ENCODE measurements at regions not wholly inside any gene's neighbourhood (a gene's known extent, or its start where the extent isn't known, plus 50 kb on each side); places are given as distances from the start of the nearest gene placed in this dataset.

DNA sequence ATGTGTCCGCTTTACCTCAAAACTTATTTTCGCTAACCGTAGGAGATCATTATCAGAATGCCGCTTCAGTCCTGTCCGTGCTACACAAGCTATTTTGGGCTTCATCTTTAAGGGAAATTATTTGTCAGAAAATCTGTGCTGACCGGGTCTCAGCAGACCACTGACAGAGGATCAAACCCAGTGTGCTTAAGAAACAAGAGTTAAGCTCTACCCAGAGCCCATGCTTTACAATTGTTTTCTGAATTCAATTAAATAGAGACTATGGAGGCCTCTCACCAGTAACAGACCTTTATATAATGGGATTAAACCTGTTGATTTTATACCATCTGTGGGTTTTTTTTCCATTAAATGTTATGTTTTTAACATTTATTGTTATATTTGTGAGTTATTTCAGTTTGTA, 1956.7 kb upstream of the PIK3C3 start:
- Histone ChIP-seq H2BK15ac (ENCODE audit: low read length) (no peak overlapping the region), H3K27ac (replicated peaks; ENCODE audit: low read length) (no peak overlapping the region), H3K4me3 (ENCODE audit: low read length in 2 of 2) (no peak overlapping the region), H2BK5ac (ENCODE audit: low read length) (no peak overlapping the region), H3K9ac (ENCODE audit: low read depth, low read length, poor library complexity) (no peak overlapping the region), H2AK5ac (ENCODE audit: low read depth, low read length) (no peak overlapping the region), H3K14ac (ENCODE audit: low read length) (no peak overlapping the region), H3K23ac (ENCODE audit: low read depth, low read length, poor library complexity) (no peak overlapping the region), H3K9me3 (replicated peaks in 1 of 2; ENCODE audit: control insufficient read depth in 2 of 2, insufficient read depth in 1 of 2, low read depth in 1 of 2, low read length in 2 of 2) (no peaks in the 10 kb centered on the region), H3K36me3 (replicated peaks in 1 of 2; ENCODE audit: control insufficient read depth in 2 of 2, insufficient read depth in 2 of 2, low read length in 2 of 2) (no peaks in the 10 kb centered on the region), H4K8ac (ENCODE audit: low read depth, low read length) (no peak overlapping the region), H3K79me1 (ENCODE audit: low read depth, low read length) (no peaks in the 10 kb centered on the region), H2AFZ (ENCODE audit: low read length) (peak overlapping the region; percentile 50), H3K18ac (ENCODE audit: low read length) (no peak overlapping the region), H2BK12ac (ENCODE audit: low read length) (no peak overlapping the region), H3K4me1 (ENCODE audit: control insufficient read depth in 2 of 2, insufficient read depth in 1 of 2, low read depth in 1 of 2, low read length in 2 of 2) (no peaks in the 10 kb centered on the region), H3K4ac (ENCODE audit: low read length) (no peak overlapping the region), H3K27me3 (ENCODE audit: control insufficient read depth in 3 of 3, insufficient read depth in 3 of 3, low read depth in 1 of 3, low read length in 3 of 3) (no peaks in the 10 kb centered on the region), H3K4me2 (ENCODE audit: insufficient read depth, low read length, poor library complexity, severe bottlenecking) (no peak overlapping the region), H4K91ac (ENCODE audit: low read depth, low read length, poor library complexity) (no peak overlapping the region), H2BK120ac (ENCODE audit: low read depth, low read length) (no peak overlapping the region)
- no peak for DNase-seq (ENCODE audit: low spot score)
- WGBS, 2 donors (ENCODE audit: extremely low coverage in 2 of 2, insufficient read length in 2 of 2, insufficient replicate concordance in 1 of 2) = no CpG with 5 or more reads among the region's 6 CpGs

DNA sequence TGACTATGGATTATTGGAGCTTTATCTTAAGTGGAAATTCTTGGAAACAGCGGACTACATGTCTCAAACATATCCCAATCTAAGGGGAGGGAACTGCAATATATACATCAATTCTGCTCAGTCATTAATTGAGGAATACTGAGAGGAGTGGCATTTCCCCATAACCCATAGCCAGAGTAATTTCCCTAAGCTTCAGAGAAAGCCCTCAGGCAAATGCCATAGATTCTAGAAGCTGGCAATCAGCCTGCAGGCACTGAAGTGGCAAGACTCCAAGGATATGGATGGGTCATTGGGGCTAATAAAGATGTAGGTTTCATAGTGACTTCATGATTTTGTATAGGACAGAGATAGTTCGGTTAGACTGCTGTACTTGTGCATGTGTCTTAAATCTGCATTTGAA, 1960.5 kb upstream of the PIK3C3 start:
- H3K4me2 ChIP-seq (ENCODE audit: insufficient read depth, low read length, poor library complexity, severe bottlenecking) = no peak overlapping the region
- no peak overlapping the region for H3K18ac ChIP-seq (ENCODE audit: low read length)
- no peak overlapping the region for H3K4me3 ChIP-seq (ENCODE audit: low read length in 2 of 2)
- H3K27me3 ChIP-seq (ENCODE audit: control insufficient read depth in 3 of 3, insufficient read depth in 3 of 3, low read depth in 1 of 3, low read length in 3 of 3) = no peaks in the 10 kb centered on the region
- H2BK15ac ChIP-seq (ENCODE audit: low read length) = no peak overlapping the region
- no peaks in the 10 kb centered on the region for H3K36me3 ChIP-seq (replicated peaks in 1 of 2; ENCODE audit: control insufficient read depth in 2 of 2, insufficient read depth in 2 of 2, low read length in 2 of 2)
- no peak overlapping the region for H4K8ac ChIP-seq (ENCODE audit: low read depth, low read length)
- H3K79me1 ChIP-seq (ENCODE audit: low read depth, low read length) = no peaks in the 10 kb centered on the region
- no peaks in the 10 kb centered on the region for H3K9me3 ChIP-seq (replicated peaks in 1 of 2; ENCODE audit: control insufficient read depth in 2 of 2, insufficient read depth in 1 of 2, low read depth in 1 of 2, low read length in 2 of 2)
- no peak overlapping the region for H2BK12ac ChIP-seq (ENCODE audit: low read length)
- H3K27ac ChIP-seq (replicated peaks; ENCODE audit: low read length) = no peak overlapping the region
- H3K23ac ChIP-seq (ENCODE audit: low read depth, low read length, poor library complexity) = no peak overlapping the region
- WGBS, 2 donors (ENCODE audit: extremely low coverage in 2 of 2, insufficient read length in 2 of 2, insufficient replicate concordance in 1 of 2) = no CpG with 5 or more reads among the region's 2 CpGs
- H3K4ac ChIP-seq (ENCODE audit: low read length) = no peak overlapping the region
- no peak overlapping the region for H3K14ac ChIP-seq (ENCODE audit: low read length)
- H2AFZ ChIP-seq (ENCODE audit: low read length) = no peak overlapping the region
- no peaks in the 10 kb centered on the region for H3K4me1 ChIP-seq (ENCODE audit: control insufficient read depth in 2 of 2, insufficient read depth in 1 of 2, low read depth in 1 of 2, low read length in 2 of 2)
- no peak overlapping the region for H4K91ac ChIP-seq (ENCODE audit: low read depth, low read length, poor library complexity)
- DNase-seq (ENCODE audit: low spot score) = no peak
- H2BK5ac ChIP-seq (ENCODE audit: low read length) = no peak overlapping the region
- H2AK5ac ChIP-seq (ENCODE audit: low read depth, low read length) = no peak overlapping the region
- H2BK120ac ChIP-seq (ENCODE audit: low read depth, low read length) = no peak overlapping the region
- no peak overlapping the region for H3K9ac ChIP-seq (ENCODE audit: low read depth, low read length, poor library complexity)

DNA sequence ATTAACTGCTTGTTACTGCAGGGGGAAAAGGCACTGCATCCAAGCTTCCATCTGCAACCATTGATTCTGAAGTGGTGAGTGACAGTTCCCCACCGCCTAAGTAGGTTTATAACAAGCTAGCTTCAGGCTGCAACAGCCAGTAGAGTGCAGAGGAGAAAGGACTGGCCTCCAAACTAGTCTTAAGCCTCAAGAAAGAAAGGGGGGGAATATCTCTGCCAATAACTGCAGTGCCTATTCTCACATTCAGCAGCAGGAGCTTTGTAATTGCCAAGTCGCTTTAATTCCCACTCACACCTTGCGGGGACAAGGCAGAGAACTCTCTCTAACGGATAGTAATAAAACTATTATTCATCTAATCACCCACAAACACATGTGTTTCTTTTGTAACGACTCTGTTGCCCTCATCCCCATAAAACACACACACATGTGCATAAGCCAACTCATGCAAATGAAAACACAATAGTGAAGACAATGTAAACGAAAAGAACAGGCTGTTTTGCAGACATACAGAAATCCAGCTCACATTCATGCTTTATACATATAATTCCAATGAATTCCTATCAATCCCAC, 1963.3 kb upstream of the PIK3C3 start:
- WGBS, 2 donors (ENCODE audit: extremely low coverage in 2 of 2, insufficient read length in 2 of 2, insufficient replicate concordance in 1 of 2) = no CpG with 5 or more reads among the region's 6 CpGs
- Histone ChIP-seq H2BK120ac (ENCODE audit: low read depth, low read length) (no peak overlapping the region), H3K9me3 (replicated peaks in 1 of 2; ENCODE audit: control insufficient read depth in 2 of 2, insufficient read depth in 1 of 2, low read depth in 1 of 2, low read length in 2 of 2) (no peaks in the 10 kb centered on the region), H2BK15ac (ENCODE audit: low read length) (no peak overlapping the region), H3K27me3 (ENCODE audit: control insufficient read depth in 3 of 3, insufficient read depth in 3 of 3, low read depth in 1 of 3, low read length in 3 of 3) (no peaks in the 10 kb centered on the region), H2BK5ac (ENCODE audit: low read length) (no peak overlapping the region), H3K36me3 (replicated peaks in 1 of 2; ENCODE audit: control insufficient read depth in 2 of 2, insufficient read depth in 2 of 2, low read length in 2 of 2) (no peaks in the 10 kb centered on the region), H2BK12ac (ENCODE audit: low read length) (no peak overlapping the region), H3K27ac (replicated peaks; ENCODE audit: low read length) (no peak overlapping the region), H3K14ac (ENCODE audit: low read length) (no peak overlapping the region), H4K91ac (ENCODE audit: low read depth, low read length, poor library complexity) (no peak overlapping the region), H4K8ac (ENCODE audit: low read depth, low read length) (no peak overlapping the region), H3K4me2 (ENCODE audit: insufficient read depth, low read length, poor library complexity, severe bottlenecking) (no peak overlapping the region), H3K4ac (ENCODE audit: low read length) (no peak overlapping the region), H3K18ac (ENCODE audit: low read length) (no peak overlapping the region), H3K79me1 (ENCODE audit: low read depth, low read length) (no peaks in the 10 kb centered on the region), H3K4me3 (ENCODE audit: low read length in 2 of 2) (no peak overlapping the region), H2AK5ac (ENCODE audit: low read depth, low read length) (no peak overlapping the region), H3K9ac (ENCODE audit: low read depth, low read length, poor library complexity) (no peak overlapping the region), H3K4me1 (ENCODE audit: control insufficient read depth in 2 of 2, insufficient read depth in 1 of 2, low read depth in 1 of 2, low read length in 2 of 2) (no peaks in the 10 kb centered on the region), H3K23ac (ENCODE audit: low read depth, low read length, poor library complexity) (no peak overlapping the region), H2AFZ (ENCODE audit: low read length) (peak overlapping the region; percentile 0)
- DNase-seq (ENCODE audit: low spot score) = no peak

DNA sequence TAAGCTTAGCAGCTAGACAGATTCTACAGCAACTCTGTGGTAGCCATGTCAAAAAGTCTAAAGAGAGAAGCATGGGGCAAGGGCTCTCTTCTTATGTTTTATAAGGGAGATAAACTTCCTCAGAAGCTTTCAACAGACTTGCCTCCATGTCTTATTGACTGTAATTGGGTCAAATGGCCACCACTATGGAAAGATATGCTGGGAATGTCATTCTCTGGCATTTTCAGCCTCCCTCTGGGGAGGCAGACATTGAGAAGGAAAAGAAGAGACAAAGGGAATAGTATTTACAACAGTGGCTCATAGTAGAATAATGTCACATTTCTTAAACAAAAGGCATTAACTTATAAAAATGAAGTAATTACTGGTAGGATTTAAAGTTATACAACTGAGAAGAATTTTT, 1964.5 kb upstream of the PIK3C3 start:
- Histone ChIP-seq H2BK5ac (ENCODE audit: low read length) (no peak overlapping the region), H3K23ac (ENCODE audit: low read depth, low read length, poor library complexity) (no peak overlapping the region), H3K9ac (ENCODE audit: low read depth, low read length, poor library complexity) (no peak overlapping the region), H2BK12ac (ENCODE audit: low read length) (no peak overlapping the region), H2BK15ac (ENCODE audit: low read length) (no peak overlapping the region), H3K9me3 (replicated peaks in 1 of 2; ENCODE audit: control insufficient read depth in 2 of 2, insufficient read depth in 1 of 2, low read depth in 1 of 2, low read length in 2 of 2) (no peaks in the 10 kb centered on the region), H3K4me2 (ENCODE audit: insufficient read depth, low read length, poor library complexity, severe bottlenecking) (no peak overlapping the region), H2AK5ac (ENCODE audit: low read depth, low read length) (no peak overlapping the region), H3K4me1 (ENCODE audit: control insufficient read depth in 2 of 2, insufficient read depth in 1 of 2, low read depth in 1 of 2, low read length in 2 of 2) (no peaks in the 10 kb centered on the region), H4K91ac (ENCODE audit: low read depth, low read length, poor library complexity) (no peak overlapping the region), H3K27me3 (ENCODE audit: control insufficient read depth in 3 of 3, insufficient read depth in 3 of 3, low read depth in 1 of 3, low read length in 3 of 3) (no peaks in the 10 kb centered on the region), H3K27ac (replicated peaks; ENCODE audit: low read length) (no peak overlapping the region), H4K8ac (ENCODE audit: low read depth, low read length) (no peak overlapping the region), H2BK120ac (ENCODE audit: low read depth, low read length) (no peak overlapping the region), H2AFZ (ENCODE audit: low read length) (peak overlapping the region; percentile 38), H3K18ac (ENCODE audit: low read length) (no peak overlapping the region), H3K14ac (ENCODE audit: low read length) (no peak overlapping the region), H3K4me3 (ENCODE audit: low read length in 2 of 2) (no peak overlapping the region), H3K36me3 (replicated peaks in 1 of 2; ENCODE audit: control insufficient read depth in 2 of 2, insufficient read depth in 2 of 2, low read length in 2 of 2) (no peaks in the 10 kb centered on the region), H3K4ac (ENCODE audit: low read length) (no peak overlapping the region), H3K79me1 (ENCODE audit: low read depth, low read length) (no peaks in the 10 kb centered on the region)
- DNase-seq (ENCODE audit: low spot score) = no peak

Measured in neuronal stem cell (in vitro differentiated cells).